PC-9 (cell line): ENCODE measurements at regions not wholly inside any gene's neighbourhood (a gene's known extent, or its start where the extent isn't known, plus 50 kb on each side); places are given as distances from the start of the nearest gene placed in this dataset.

Source experiments
- BruUV-seq: library from RNA; stranded (reverse); fragments of 400-500 nt; replicated peaks from 2 replicates; lab custom pipeline; 2021; lab: Mats Ljungman, UMichigan
- CTCF ChIA-PET: fragments of 300-600 bp; sonication (Branson Sonifier 250); formaldehyde crosslinking; loops from one replicate; lab custom pipeline; 2022; ENCODE audit warnings: antibody characterized with exemption; lab: Charles Lee
- POLR2A ChIA-PET: fragments of 300-600 bp; sonication (Branson Sonifier 250); formaldehyde crosslinking; loops from one replicate; lab custom pipeline; 2022; ENCODE audit warnings: antibody characterized with exemption; ENCODE audit not compliant: unreplicated experiment; lab: Charles Lee
- DNase-seq, 2 experiments: peaks; one replicate each; pipeline versions ENCODE4 v3.0.0 to v3.0.0-alpha.2; 2015 to 2022; ENCODE audit warnings: mixed read lengths in 1 of 2
- H2AFZ ChIP-seq: fragments of 200-600 bp; sonication (generic); 2 replicates; pipeline ENCODE4 v1.8.1; 2017; ENCODE audit warnings: antibody characterized with exemption
- H3F3A ChIP-seq: fragments of 200-600 bp; sonication (generic); 2 replicates; pipeline ENCODE4 v1.8.1; 2017; ENCODE audit warnings: antibody characterized with exemption, mild to moderate bottlenecking, low read depth; ENCODE audit not compliant: insufficient read depth
- H3K27ac ChIP-seq: fragments of 200-600 bp; sonication (generic); 2 replicates; pipeline ENCODE4 v1.6.1; 2016; ENCODE audit warnings: mixed run types
- H3K27me3 ChIP-seq: fragments of 200-600 bp; sonication (generic); 2 replicates; pipeline ENCODE4 v1.6.1; 2016; ENCODE audit warnings: low read depth, mixed run types; ENCODE audit not compliant: insufficient read depth
- H3K36me3 ChIP-seq: fragments of 200-600 bp; sonication (generic); 2 replicates; pipeline ENCODE4 v1.6.1; 2016; ENCODE audit warnings: low read depth, mixed run types
- H3K4me1 ChIP-seq: fragments of 200-600 bp; sonication (generic); replicated peaks from 2 replicates; pipeline ENCODE4 v1.6.1; 2016; ENCODE audit warnings: mixed run types; ENCODE audit not compliant: insufficient read depth
- H3K4me2 ChIP-seq: fragments of 200-600 bp; sonication (generic); 2 replicates; pipeline ENCODE4 v1.6.1; 2017; ENCODE audit warnings: mixed run types
- H3K4me3 ChIP-seq: fragments of 200-600 bp; sonication (generic); 2 replicates; pipeline ENCODE4 v1.6.1; 2016; ENCODE audit warnings: mixed run types
- H3K79me2 ChIP-seq: fragments of 200-600 bp; sonication (generic); 2 replicates; pipeline ENCODE4 v1.6.1; 2017; ENCODE audit warnings: low read depth, mixed run types
- H3K9me2 ChIP-seq: fragments of 200-600 bp; sonication (generic); 2 replicates; pipeline ENCODE4 v1.8.1; 2017; ENCODE audit warnings: mild to moderate bottlenecking; ENCODE audit not compliant: insufficient read depth
- H3K9me3 ChIP-seq: fragments of 200-600 bp; sonication (generic); 2 replicates; pipeline ENCODE4 v1.8.1; 2016; ENCODE audit warnings: low read depth; ENCODE audit not compliant: insufficient read depth
- H4K20me1 ChIP-seq: fragments of 200-600 bp; sonication (generic); 2 replicates; pipeline ENCODE4 v1.8.1; 2017; ENCODE audit not compliant: insufficient read depth
- EZH2 ChIP-seq: fragments of 200-600 bp; sonication (generic); IDR thresholded peaks from 2 replicates; pipeline ENCODE4 v1.8.0; 2017; ENCODE audit warnings: antibody characterized with exemption, low read depth
- intact Hi-C: fragments of 100-400 bp; cut with micrococcal nuclease; formaldehyde crosslinking; loops from one replicate; pipeline ENCODE4 v1.10.0; 2022; ENCODE audit not compliant: unreplicated experiment
- TF ChIP-seq, protein P1 (sequence below): fragments of 200-600 bp; sonication (generic); conservative IDR thresholded peaks from 2 replicates; pipeline ENCODE4 v1.6.1; 2017; ENCODE audit warnings: mixed run types, antibody characterized with exemption, mild to moderate bottlenecking, moderate library complexity

DNA sequence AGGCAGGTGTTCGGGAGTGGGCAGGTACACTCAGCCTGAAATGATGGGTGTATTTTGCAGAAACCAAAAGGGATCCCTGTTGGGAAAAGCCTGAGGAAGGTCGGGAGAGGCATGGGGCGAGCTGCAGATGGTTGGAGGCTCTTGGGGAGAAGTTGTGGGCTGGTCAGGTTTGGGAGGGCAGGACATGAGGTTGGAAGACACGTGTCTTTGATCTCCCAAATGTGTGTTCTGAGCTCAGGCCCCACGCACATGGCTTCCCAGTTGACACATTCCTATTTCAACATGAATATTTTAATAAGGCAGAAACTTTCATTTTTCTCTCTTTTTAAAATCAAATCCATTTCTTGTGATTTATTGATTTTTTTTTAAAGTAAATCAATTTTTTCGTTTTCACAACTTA is 1003.3 kb downstream of the TBC1D22A start:
- Histone ChIP-seq H3K27ac (no peak overlapping the region), H3F3A (no peaks in the 10 kb centered on the region), H4K20me1 (no peaks in the 10 kb centered on the region), H3K4me1 (no peaks in the 10 kb centered on the region), H3K9me3 (no peaks in the 10 kb centered on the region), H3K4me2 (no peak overlapping the region), H3K4me3 (no peak overlapping the region), H3K36me3 (no peaks in the 10 kb centered on the region), H3K27me3 (no peaks in the 10 kb centered on the region), H2AFZ (no peak overlapping the region), H3K79me2 (no peaks in the 10 kb centered on the region), H3K9me2 (no peaks in the 10 kb centered on the region)
- intact Hi-C loops = no loop called here
- ChIA-PET CTCF (no interaction called here), POLR2A (no interaction called here)
- TF ChIP-seq, protein P1, sequence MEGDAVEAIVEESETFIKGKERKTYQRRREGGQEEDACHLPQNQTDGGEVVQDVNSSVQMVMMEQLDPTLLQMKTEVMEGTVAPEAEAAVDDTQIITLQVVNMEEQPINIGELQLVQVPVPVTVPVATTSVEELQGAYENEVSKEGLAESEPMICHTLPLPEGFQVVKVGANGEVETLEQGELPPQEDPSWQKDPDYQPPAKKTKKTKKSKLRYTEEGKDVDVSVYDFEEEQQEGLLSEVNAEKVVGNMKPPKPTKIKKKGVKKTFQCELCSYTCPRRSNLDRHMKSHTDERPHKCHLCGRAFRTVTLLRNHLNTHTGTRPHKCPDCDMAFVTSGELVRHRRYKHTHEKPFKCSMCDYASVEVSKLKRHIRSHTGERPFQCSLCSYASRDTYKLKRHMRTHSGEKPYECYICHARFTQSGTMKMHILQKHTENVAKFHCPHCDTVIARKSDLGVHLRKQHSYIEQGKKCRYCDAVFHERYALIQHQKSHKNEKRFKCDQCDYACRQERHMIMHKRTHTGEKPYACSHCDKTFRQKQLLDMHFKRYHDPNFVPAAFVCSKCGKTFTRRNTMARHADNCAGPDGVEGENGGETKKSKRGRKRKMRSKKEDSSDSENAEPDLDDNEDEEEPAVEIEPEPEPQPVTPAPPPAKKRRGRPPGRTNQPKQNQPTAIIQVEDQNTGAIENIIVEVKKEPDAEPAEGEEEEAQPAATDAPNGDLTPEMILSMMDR = no peak
- no peak for TF ChIP-seq EZH2
- BruUV-seq = no TSS peak
- DNase-seq = no peak

DNA sequence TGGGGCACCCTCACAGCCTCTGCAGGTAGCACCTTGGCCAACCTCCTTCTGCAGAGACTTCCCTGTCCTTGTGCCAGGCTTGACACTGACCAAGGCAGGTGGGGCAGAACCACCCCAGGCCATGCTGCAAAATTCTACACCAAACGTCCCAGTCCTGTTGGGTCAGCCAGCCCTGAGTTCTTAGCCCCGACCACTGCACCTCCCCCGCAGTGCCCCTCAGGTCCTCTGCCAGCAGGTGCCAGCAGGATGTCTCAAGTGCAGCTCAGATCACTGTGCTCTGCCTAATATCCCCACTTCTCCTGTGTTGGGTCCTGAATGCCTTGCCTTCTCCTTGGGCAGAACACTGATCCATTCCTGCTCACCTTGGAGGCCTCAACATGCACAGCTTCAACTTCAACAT is 999.7 kb downstream of the TBC1D22A start:
- no peak overlapping the region for H3K4me2 ChIP-seq
- ChIA-PET POLR2A (no interaction called here), CTCF (no interaction called here)
- no peak overlapping the region for H3K27ac ChIP-seq
- H3K79me2 ChIP-seq = no peaks in the 10 kb centered on the region
- H3K4me3 ChIP-seq = no peak overlapping the region
- BruUV-seq = no TSS peak
- no peaks in the 10 kb centered on the region for H3K9me2 ChIP-seq
- no peak for TF ChIP-seq EZH2
- TF ChIP-seq, protein P1 = no peak
- H3K27me3 ChIP-seq = no peaks in the 10 kb centered on the region
- no peaks in the 10 kb centered on the region for H3K9me3 ChIP-seq
- no peaks in the 10 kb centered on the region for H3K36me3 ChIP-seq
- no peaks in the 10 kb centered on the region for H3F3A ChIP-seq
- intact Hi-C loops = no loop called here
- H2AFZ ChIP-seq = no peak overlapping the region
- H4K20me1 ChIP-seq = no peaks in the 10 kb centered on the region
- no peaks in the 10 kb centered on the region for H3K4me1 ChIP-seq
- no peak for DNase-seq

DNA sequence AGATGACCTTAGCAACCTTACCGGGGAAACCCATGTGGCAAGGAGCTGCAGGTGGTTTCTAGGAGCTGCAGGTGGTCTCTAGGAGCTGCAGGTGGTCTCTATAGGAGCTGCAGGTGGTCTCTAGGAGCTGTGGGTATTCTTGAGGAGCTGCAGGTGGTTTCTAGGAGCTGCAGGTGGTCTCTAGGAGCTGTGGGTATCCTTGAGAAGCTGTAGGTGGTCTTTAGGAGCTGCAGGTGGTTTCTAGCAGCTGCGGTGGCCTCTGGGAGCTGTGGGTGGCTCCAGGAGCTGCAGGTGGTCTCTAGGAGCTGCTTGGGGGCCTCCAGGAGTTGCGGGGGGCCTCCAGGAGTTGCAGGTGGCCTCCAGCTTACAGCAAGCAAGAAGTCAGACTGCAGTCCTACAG is 997.5 kb downstream of the TBC1D22A start:
- H4K20me1 ChIP-seq = no peaks in the 10 kb centered on the region
- H3K36me3 ChIP-seq = no peaks in the 10 kb centered on the region
- no peaks in the 10 kb centered on the region for H3K27me3 ChIP-seq
- H3K9me2 ChIP-seq = no peaks in the 10 kb centered on the region
- POLR2A ChIA-PET = no interaction called here
- H3K4me1 ChIP-seq = no peaks in the 10 kb centered on the region
- no peaks in the 10 kb centered on the region for H3K79me2 ChIP-seq
- no peak overlapping the region for H3K27ac ChIP-seq
- no peak overlapping the region for H2AFZ ChIP-seq
- H3K4me3 ChIP-seq = no peak overlapping the region
- no peak for DNase-seq
- H3K9me3 ChIP-seq = no peaks in the 10 kb centered on the region
- H3K4me2 ChIP-seq = no peak overlapping the region
- BruUV-seq = no TSS peak
- CTCF ChIA-PET = no interaction called here
- intact Hi-C loops = no loop called here
- TF ChIP-seq, protein P1 = no peak
- TF ChIP-seq EZH2 = no peak
- no peaks in the 10 kb centered on the region for H3F3A ChIP-seq
